ENCODE measurements at regions not wholly inside any gene's neighbourhood (a gene's known extent, or its start where the extent isn't known, plus 50 kb on each side); places are given as distances from the start of the nearest gene placed in this dataset.

- TF ChIP-seq CTCF (conservative IDR thresholded peaks at IDR 0.05; ENCODE audit: low read depth, low read length) (no peak), EZH2 (IDR thresholded peaks at IDR 0.05; ENCODE audit: borderline replicate concordance, low read depth, low read length, poor library complexity, severe bottlenecking) (no peak)
Observed at GRCh38 chr7:17598846-17599245, 300.4 kb downstream of the AHR start.
